ENCODE measurements at regions not wholly inside any gene's neighbourhood (a gene's known extent, or its start where the extent isn't known, plus 50 kb on each side); places are given as distances from the start of the nearest gene placed in this dataset.
A peak's percentile ranks its signal among the peaks of the same experiment; 100 is the strongest.

DNA sequence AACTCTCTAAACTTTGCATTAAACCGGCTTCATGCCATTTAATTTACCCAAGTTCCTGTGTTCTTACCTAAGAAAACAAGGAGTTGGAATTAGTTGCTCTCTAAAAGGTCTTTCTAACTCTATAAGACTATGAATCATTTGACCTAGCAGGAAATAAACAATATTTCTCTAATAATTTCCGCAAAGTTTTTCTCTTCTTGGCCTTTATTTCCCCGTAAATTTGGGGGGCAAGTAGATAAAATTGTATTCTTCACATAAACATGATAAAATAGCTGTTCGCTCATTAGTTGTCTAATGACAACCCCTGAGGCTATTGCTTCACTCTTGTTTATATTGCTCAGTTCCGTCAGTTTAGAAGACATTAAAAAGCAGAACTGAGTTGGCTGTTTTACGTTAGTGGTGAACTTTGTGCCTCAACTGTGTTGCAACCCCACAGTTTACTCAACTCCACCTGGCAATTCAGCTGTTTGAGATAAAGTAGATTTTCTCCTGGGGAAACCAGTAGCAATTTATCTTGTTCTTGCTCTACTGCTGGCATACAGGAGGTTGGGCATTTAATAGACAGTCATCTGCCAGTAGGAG, 74.7 kb downstream of the BTG1 start:
- TF ChIP-seq CTCF (IDR thresholded peaks at IDR 0.05) (no peak), POLR2AphosphoS5 (IDR thresholded peaks at IDR 0.05; ENCODE audit: insufficient read depth in 1 of 2, low read depth in 1 of 2) (peak; percentile 31 to 76), POLR2A (IDR thresholded peaks at IDR 0.05) (no peak)
